NCI-H2171 (cell line): ENCODE measurements at regions not wholly inside any gene's neighbourhood (a gene's known extent, or its start where the extent isn't known, plus 50 kb on each side); places are given as distances from the start of the nearest gene placed in this dataset.

Source experiments
- DNase-seq: peaks from one replicate; lab custom pipeline; 2025; lab: John Stamatoyannopoulos, UW

DNA sequence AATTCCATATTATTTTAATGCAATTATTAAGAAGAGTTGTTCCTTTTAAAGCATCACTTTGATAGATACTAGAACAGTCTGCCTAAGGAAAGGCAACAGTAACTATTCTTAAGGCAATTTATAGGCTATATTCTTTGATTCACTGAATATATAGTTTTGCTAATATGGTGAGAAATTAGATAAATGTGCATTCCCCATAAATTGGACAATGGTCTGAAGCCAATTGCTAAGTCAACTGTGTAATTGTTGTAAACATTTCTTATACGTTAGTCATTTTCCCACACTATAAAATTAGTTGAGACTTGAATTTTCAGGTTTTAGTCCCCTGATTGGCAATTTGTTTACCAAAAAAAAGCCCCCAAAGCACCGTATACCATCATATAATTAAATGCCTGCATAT lies 263.0 kb upstream of the NECTIN3 start:
- no peak for DNase-seq

- DNase-seq: no peak
Observed at GRCh38 chr3:110810356-110810755, 261.3 kb upstream of the NECTIN3 start.

DNA sequence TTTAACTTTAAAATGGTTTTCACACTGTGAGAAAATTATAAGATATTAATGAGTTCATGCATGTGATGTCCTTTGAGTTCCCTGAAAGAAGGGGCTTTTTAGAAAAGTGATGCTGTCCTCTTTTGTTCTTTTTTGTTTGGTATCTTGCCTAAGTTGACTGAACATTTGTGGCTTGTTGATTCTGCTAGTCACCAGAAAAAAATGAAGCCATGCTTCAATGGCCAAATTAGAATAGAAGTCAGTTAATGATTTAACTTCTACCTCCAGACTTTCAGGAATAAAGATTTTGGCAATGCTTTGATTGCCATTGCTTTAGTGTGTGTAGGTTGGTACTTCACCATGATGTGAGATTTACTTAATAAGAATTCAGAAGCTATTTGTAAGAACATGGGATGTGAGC lies 260.6 kb upstream of the NECTIN3 start:
- no peak for DNase-seq

DNA sequence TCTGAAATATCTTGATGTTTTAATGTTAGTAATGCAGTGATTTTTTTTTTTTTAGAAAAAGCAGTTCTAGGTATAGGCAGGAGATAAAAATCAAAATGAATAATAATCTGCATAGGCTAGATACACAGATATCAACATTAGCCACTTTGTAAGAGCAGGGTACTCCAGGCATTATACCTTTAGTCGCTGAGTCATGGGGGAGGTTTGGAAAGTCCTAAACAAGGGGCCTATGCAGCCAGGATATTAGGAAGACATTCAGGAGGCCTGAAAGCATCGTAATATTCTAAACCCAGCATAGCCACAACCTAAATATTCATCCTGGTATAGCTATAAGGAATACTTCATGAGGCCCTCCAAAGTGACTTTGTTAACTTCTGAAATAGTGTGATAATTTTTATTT lies 258.1 kb upstream of the NECTIN3 start:
- DNase-seq: no peak

DNA sequence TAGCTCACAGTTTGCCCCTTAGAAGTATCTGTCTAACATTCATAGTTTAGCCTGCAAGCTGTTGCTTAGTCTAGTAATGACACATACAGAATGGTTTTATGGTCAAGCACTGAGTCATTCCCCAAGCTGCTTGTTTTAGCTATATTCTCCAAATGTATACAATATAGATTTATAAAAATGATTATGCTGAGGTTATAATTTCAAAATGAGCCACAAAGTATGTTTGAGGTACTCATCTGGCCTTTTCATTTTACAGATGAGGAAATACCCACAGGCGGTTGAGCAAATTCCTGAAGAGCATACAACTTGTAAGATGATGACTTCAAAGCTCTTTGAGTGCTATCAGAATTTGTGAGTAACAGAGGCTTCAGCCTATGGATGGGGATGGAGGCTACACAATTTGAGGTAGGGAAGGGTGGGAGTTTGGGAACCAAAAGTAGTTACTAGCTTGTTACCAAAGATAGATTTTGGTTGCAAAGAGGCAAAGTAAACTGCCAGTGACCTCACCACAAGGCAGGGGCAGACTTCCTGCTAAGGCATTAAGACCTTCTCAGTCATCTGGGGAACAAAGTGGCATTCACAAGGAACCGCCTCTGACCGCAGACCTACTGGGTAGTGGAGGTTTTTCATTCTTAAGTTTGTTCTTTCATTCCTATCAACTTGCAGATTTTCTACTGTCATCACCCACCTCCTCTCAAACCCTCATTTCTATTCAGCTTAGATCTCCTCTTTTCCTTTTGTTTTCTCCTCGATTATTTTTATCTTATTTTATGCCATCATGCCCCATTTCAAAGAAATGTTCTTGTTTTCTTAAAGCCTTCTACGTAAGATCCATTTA lies 257.2 kb upstream of the NECTIN3 start:
- no peak for DNase-seq

DNA sequence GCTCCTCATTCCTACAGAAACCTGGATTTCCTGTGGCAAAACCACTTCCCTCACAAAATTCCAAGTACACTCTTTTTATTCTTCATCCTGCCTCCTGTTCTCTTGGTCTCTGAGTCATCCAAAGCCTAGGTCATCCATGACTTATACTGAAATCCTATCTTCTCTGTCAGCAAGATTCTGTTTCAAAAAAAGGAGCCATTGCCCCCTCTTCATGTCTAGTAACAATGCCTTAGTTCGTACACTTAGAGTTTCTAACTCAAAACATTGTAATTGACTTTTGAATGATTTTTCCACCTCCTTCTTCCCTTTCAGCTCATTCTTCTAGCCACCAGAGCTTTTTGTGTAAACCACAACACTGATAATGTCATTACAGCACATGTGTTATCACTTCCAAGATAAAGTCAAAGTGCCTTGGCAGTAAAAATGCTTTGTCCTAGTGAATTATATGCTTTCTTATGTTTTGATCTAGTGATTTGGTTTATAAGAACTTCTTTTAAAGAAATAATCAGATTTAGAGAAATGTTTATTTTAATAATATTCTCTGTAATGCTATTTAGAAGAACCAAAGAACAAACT lies 256.5 kb upstream of the NECTIN3 start:
- DNase-seq: no peak

GRCh38 chr3:110816008-110816407 lies 255.6 kb upstream of the NECTIN3 start:
- DNase-seq: no peak

DNA sequence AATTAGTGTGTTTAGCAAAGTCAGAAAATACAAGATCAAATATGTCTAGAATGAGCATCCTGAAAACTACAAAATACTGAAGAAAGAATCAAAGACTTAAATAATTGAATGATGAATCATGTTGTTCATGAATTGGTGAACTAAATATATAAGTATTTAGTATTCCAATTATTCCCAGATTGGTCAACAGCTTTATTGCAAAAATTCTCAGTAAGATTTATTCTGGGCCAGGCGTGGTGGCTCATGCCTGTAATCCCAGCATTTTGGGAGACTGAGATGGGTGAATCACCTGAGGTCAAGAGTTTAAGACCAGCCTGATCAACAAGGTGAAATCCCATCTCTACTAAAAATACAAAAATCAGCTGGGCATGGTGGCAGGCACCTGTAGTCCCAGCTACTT lies 250.0 kb upstream of the NECTIN3 start:
- DNase-seq: no peak

GRCh38 chr3:110822971-110823370 lies 248.6 kb upstream of the NECTIN3 start:
- no peak for DNase-seq

- DNase-seq: no peak
Observed at GRCh38 chr3:110846971-110847370, 224.6 kb upstream of the NECTIN3 start.

DNA sequence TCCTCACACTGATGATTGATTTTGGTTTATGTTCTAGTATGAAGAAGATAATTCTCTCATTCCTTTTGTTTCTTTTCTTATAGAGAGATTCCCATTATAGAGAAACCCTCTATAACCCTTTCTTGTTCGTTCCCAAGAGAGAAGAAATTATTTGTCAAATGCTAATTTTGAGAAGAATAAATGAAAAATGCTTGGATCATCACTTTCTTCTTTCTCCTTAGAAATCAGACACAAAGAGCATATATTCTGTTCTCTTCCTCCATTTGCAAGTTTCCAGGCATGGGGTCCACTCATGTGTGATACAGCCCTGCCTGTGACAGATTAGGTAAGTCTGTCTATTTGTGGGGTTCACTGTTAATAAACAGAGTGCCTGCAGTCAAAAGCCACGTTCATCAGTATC lies 222.6 kb upstream of the NECTIN3 start:
- no peak for DNase-seq

DNA sequence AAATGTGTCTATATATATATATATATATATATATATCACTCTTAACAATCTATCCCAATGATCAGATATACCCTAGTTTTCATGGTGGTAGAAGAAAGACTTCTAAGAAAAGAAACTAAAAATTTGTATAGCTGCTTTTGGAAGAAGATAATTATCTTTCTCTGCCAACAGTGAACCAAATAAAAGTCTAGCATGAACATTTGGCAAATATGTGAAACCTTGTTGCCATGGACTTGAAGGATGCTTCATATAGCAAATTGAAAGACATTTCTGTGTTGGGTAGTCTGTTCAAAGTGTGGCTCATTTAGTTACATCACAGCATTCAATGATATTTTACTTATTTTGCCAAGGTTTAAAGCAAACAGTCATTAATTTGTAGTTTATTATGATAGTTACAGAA lies 219.9 kb upstream of the NECTIN3 start:
- DNase-seq: no peak

GRCh38 chr3:110855207-110855606 lies 216.4 kb upstream of the NECTIN3 start:
- no peak for DNase-seq

DNA sequence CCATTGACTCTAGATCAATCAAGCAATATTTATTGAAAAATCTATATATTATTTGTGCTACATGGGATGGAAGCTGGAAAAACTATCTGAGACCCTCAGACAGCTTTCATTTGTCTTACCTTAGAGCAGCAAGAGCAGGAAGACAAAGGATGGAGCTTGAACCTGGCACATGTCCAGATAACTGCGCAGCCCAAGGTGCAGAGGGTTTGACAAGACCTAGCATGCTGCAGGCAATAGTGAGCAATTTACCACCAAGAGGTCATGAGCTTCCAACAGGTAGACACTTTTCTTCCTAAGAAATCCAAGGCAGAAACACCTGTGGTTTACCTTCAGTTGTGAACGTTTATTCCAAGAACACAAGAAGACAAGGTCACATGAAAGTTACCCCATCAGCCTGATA lies 214.7 kb upstream of the NECTIN3 start:
- DNase-seq: no peak

- DNase-seq: no peak
Observed at GRCh38 chr3:110858549-110858948, 213.1 kb upstream of the NECTIN3 start.

GRCh38 chr3:110859336-110859735 lies 212.3 kb upstream of the NECTIN3 start:
- DNase-seq: no peak

DNA sequence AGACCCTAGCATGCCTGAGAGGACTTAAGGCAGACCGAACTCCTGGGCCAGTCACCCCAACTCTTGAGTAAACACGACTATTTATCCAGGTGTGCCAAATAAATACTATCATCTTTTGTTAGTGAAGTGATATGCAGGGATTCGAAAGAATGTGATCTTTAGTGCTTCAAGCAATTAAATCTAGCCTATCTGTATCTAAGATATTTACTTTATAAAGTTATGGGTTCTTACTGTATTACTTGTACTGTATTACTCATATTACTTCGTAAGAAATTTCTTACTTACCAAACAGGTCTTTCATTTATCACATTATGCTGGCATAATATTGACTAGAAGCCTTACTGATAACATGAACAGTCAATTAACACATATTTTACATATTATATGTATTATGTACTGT lies 211.6 kb upstream of the NECTIN3 start:
- DNase-seq: no peak

- no peak for DNase-seq
Observed at GRCh38 chr3:110865934-110866333, 205.7 kb upstream of the NECTIN3 start.

GRCh38 chr3:110868106-110868505 lies 203.5 kb upstream of the NECTIN3 start:
- DNase-seq: no peak

GRCh38 chr3:110869736-110870135 lies 201.9 kb upstream of the NECTIN3 start:
- no peak for DNase-seq

GRCh38 chr3:110871869-110872268 lies 199.7 kb upstream of the NECTIN3 start:
- no peak for DNase-seq

DNA sequence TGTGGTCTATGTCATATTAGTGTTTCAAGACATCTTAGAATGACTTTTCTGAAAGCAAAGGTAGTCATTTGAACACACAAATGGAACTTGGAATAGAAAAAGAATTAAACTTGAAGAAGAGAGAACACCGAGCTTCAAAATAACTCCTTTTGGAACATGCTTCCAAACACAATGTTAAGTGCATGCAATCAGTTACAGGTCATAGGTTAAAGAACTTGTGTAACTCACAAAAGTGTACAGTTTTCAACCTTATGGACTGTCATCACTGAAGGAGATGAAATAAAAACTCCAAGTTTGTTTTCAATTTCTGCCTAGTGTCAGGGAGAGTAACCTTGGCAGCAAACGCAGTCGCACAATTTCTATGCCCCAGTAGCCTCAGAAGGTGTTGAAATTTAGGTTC lies 192.9 kb upstream of the NECTIN3 start:
- no peak for DNase-seq

DNA sequence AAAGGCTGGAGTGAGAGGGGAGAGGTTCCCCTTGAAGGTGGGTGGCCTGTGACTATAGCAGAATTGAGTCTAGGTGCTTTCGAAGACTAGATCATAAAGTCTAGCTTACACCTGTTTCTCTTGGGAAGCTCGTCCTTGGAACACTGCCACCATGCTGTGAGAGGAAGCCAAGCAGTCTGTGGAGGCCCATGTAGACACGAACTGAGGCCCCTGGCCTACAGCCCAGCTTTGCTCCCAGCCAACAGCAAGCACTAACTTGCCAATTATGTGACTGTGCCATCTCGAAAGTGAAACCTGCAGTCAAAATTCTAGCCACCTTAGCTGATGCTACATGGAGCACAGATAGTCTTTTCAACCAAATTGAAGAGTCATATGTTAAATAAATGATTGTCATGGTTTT lies 190.5 kb upstream of the NECTIN3 start:
- peak; percentile 88 for DNase-seq
